Smooth muscle cell (in vitro differentiated cells): ENCODE measurements at regions not wholly inside any gene's neighbourhood (a gene's known extent, or its start where the extent isn't known, plus 50 kb on each side); places are given as distances from the start of the nearest gene placed in this dataset.

Experiments used
- DNase-seq: peaks from one replicate; lab custom pipeline; 2025; ENCODE audit not compliant: unreplicated experiment; lab: John Stamatoyannopoulos, UW
- H2AFZ ChIP-seq: fragments of 200-600 bp; sonication (generic); 2 replicates; pipeline ENCODE4 v1.6.0; 2016; ENCODE audit warnings: antibody characterized with exemption, low read depth, mild to moderate bottlenecking
- H3F3A ChIP-seq: fragments of 200-600 bp; sonication (generic); 2 replicates; pipeline ENCODE4 v1.6.0; 2017; ENCODE audit warnings: antibody characterized with exemption, low read depth
- H3K27ac ChIP-seq: fragments of 200-600 bp; sonication (generic); 2 replicates; pipeline ENCODE4 v1.5.1; 2016; ENCODE audit warnings: low read depth, mild to moderate bottlenecking
- H3K27me3 ChIP-seq: fragments of 200-600 bp; sonication (generic); 2 replicates; pipeline ENCODE4 v1.6.1; 2016; ENCODE audit warnings: low read depth, mild to moderate bottlenecking
- H3K36me3 ChIP-seq: fragments of 200-600 bp; sonication (generic); 2 replicates; pipeline ENCODE4 v1.5.1; 2016; ENCODE audit warnings: low read depth
- H3K4me1 ChIP-seq: fragments of 200-600 bp; sonication (generic); 2 replicates; pipeline ENCODE4 v1.5.1; 2016; ENCODE audit warnings: low read depth
- H3K4me2 ChIP-seq: fragments of 200-600 bp; sonication (generic); 2 replicates; pipeline ENCODE4 v1.6.0; 2016; ENCODE audit warnings: mild to moderate bottlenecking
- H3K4me3 ChIP-seq: fragments of 200-600 bp; sonication (generic); 2 replicates; pipeline ENCODE4 v1.5.1; 2016; ENCODE audit warnings: mild to moderate bottlenecking
- H3K79me2 ChIP-seq: fragments of 200-600 bp; sonication (generic); 2 replicates; pipeline ENCODE4 v1.6.0; 2016; ENCODE audit warnings: low read depth, mild to moderate bottlenecking
- H3K9ac ChIP-seq: fragments of 200-600 bp; sonication (generic); 2 replicates; pipeline ENCODE4 v1.6.0; 2016; ENCODE audit warnings: low read depth
- H3K9me3 ChIP-seq: fragments of 200-600 bp; sonication (generic); replicated peaks from 2 replicates; pipeline ENCODE4 v1.5.1; 2016; ENCODE audit warnings: low read depth
- H4K20me1 ChIP-seq: fragments of 200-600 bp; sonication (generic); 2 replicates; pipeline ENCODE4 v1.6.0; 2016; ENCODE audit warnings: low read depth
- WGBS: methylation state at CpG from one replicate; pipeline ENCODE4 v1.1.7; 2016; ENCODE audit warnings: low lambda C conversion rate; 5-methylcytosine and 5-hydroxymethylcytosine counted together
- TF ChIP-seq, protein P1 (sequence below): fragments of 200-600 bp; sonication (generic); IDR thresholded peaks from 2 replicates; pipeline ENCODE4 v1.5.1; 2017; ENCODE audit warnings: borderline replicate concordance, mild to moderate bottlenecking, antibody characterized with exemption; ENCODE audit not compliant: insufficient read depth, poor library complexity, severe bottlenecking

DNA sequence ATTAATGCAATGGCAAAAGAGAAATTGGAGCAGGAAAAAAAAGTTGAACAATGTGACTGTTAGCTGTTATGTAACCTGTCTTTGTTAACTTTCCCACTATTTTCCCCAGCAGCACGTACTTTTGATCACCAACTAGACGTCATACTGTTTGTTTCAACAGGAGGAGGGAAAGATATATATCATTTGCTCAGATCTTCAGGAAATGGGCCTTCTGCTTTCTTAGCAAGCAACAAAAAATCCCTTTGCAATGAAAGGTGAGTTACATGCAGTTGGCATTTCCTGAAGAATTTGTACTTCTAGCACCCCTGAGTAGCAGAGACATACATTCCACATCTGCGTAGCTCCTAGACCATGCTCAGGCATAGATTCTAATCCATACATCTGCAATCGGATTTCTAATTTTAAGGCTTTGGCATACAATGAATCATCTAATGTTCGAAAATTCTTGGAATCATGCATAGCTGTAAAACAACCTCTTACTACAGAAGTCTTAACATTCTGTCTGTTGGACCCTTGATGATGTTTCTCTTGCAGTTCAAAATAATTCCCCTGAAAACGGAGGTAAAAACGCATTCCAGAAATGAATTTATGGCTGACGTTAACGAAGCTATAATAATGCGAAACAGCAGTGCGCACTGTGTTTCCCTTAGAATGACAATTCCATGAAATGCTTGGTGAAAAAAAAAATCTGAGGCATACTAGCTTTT is 286.9 kb upstream of the MGMT start:
- Histone ChIP-seq H3K79me2 (no peaks in the 10 kb centered on the region), H3F3A (no peaks in the 10 kb centered on the region)
- 88% methylated on average over 11 of the region's 11 CpGs for WGBS

DNA sequence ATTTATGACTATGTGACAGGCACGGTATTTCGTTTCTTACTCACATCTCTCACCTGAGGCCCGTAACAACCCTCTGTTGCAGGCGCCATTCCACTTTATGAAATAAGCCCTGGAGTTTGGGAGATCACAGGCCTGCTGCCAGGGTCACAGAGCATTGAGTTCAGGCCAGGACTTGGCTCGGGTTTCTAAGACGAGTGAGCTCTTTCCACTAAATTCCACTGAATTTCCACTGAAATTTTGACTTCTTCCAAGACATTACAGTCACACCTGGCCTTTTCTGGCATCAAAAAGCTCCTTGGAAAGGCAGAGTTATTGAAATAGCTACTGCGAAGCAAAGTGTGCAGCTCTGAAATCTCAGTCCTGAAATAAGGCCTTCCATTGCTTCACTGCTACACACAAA is 282.8 kb upstream of the MGMT start:
- Histone ChIP-seq H3K9me3 (no peaks in the 10 kb centered on the region), H3K4me2 (no peak overlapping the region), H3K4me1 (no peaks in the 10 kb centered on the region), H3K79me2 (no peaks in the 10 kb centered on the region), H3K4me3 (no peak overlapping the region), H2AFZ (no peak overlapping the region), H4K20me1 (no peaks in the 10 kb centered on the region), H3K36me3 (no peaks in the 10 kb centered on the region), H3K27ac (no peak overlapping the region), H3K9ac (no peak overlapping the region), H3K27me3 (no peaks in the 10 kb centered on the region), H3F3A (no peaks in the 10 kb centered on the region)
- TF ChIP-seq, protein P1, sequence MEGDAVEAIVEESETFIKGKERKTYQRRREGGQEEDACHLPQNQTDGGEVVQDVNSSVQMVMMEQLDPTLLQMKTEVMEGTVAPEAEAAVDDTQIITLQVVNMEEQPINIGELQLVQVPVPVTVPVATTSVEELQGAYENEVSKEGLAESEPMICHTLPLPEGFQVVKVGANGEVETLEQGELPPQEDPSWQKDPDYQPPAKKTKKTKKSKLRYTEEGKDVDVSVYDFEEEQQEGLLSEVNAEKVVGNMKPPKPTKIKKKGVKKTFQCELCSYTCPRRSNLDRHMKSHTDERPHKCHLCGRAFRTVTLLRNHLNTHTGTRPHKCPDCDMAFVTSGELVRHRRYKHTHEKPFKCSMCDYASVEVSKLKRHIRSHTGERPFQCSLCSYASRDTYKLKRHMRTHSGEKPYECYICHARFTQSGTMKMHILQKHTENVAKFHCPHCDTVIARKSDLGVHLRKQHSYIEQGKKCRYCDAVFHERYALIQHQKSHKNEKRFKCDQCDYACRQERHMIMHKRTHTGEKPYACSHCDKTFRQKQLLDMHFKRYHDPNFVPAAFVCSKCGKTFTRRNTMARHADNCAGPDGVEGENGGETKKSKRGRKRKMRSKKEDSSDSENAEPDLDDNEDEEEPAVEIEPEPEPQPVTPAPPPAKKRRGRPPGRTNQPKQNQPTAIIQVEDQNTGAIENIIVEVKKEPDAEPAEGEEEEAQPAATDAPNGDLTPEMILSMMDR: no peak
- WGBS: 84% methylated on average over 7 of the region's 7 CpGs
- DNase-seq: no peak

More for the DNA sequence above, 286.9 kb upstream of the MGMT start:
- H2AFZ ChIP-seq: no peak overlapping the region
- TF ChIP-seq, protein P1: no peak
- H3K27me3 ChIP-seq: peaks cover 8% of the 10 kb centered on the region
- no peak overlapping the region for H3K9ac ChIP-seq
- H3K4me3 ChIP-seq: no peak overlapping the region
- H3K36me3 ChIP-seq: no peaks in the 10 kb centered on the region
- H4K20me1 ChIP-seq: no peaks in the 10 kb centered on the region
- no peaks in the 10 kb centered on the region for H3K4me1 ChIP-seq
- no peak for DNase-seq
- H3K4me2 ChIP-seq: no peak overlapping the region
- no peak overlapping the region for H3K27ac ChIP-seq
- no peaks in the 10 kb centered on the region for H3K9me3 ChIP-seq

DNA sequence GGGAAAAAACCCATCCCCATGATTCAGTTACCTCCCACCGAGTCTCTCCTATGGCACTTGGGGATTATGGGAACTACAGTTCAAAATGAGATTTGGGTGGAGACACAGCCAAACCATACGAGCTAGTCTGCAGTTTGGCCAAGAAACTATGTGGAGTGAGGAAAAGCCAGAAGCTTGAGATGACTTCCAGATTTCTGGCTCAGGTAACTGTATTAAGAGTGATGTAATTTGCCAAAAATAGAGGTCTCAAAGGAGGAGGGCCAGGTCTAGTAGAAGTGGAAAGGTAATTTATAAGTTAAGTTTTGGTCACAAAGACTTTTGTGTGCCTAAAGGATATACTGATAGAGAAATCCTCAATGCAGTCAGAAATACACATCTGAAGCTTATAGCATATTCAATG is 279.7 kb upstream of the MGMT start:
- no peak overlapping the region for H3K9ac ChIP-seq
- no peak for DNase-seq
- H3K4me2 ChIP-seq: no peak overlapping the region
- H3K36me3 ChIP-seq: no peaks in the 10 kb centered on the region
- TF ChIP-seq, protein P1: no peak
- no peaks in the 10 kb centered on the region for H3K79me2 ChIP-seq
- WGBS: 37% methylated on average over 2 of the region's 2 CpGs
- H2AFZ ChIP-seq: no peak overlapping the region
- no peaks in the 10 kb centered on the region for H4K20me1 ChIP-seq
- H3F3A ChIP-seq: no peaks in the 10 kb centered on the region
- no peak overlapping the region for H3K4me3 ChIP-seq
- H3K27me3 ChIP-seq: no peaks in the 10 kb centered on the region
- H3K27ac ChIP-seq: no peak overlapping the region
- no peaks in the 10 kb centered on the region for H3K9me3 ChIP-seq
- no peaks in the 10 kb centered on the region for H3K4me1 ChIP-seq

DNA sequence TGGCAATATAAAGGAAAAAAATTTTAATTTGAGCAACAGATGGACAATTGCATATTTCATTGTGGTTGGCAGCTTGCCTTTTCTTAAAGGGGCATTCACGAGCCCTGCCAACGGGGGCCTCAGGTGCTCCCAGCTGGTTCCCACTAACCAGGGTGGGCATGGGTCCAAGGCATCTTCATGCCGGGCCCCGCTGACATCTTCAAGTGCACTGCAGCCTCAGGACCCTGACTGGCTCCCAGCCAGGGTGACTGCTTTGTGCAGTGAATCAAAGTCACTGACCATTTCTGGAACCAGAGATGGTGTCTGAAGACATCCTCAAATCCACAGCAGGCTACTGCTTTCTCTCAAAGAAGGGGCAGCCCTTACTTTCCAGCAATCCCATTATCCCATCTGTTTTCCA is 275.2 kb upstream of the MGMT start:
- H3K27me3 ChIP-seq: peaks cover 5% of the 10 kb centered on the region
- no peaks in the 10 kb centered on the region for H3K9me3 ChIP-seq
- H3K4me3 ChIP-seq: no peak overlapping the region
- TF ChIP-seq, protein P1: no peak
- DNase-seq: no peak
- 94% methylated on average over 4 of the region's 4 CpGs for WGBS
- H3K4me1 ChIP-seq: no peaks in the 10 kb centered on the region
- no peaks in the 10 kb centered on the region for H4K20me1 ChIP-seq
- H3F3A ChIP-seq: no peaks in the 10 kb centered on the region
- no peak overlapping the region for H3K27ac ChIP-seq
- H3K79me2 ChIP-seq: no peaks in the 10 kb centered on the region
- no peaks in the 10 kb centered on the region for H3K36me3 ChIP-seq
- no peak overlapping the region for H2AFZ ChIP-seq
- H3K9ac ChIP-seq: no peak overlapping the region
- no peak overlapping the region for H3K4me2 ChIP-seq
